AG09319 (cell line): ENCODE measurements at regions not wholly inside any gene's neighbourhood (a gene's known extent, or its start where the extent isn't known, plus 50 kb on each side); places are given as distances from the start of the nearest gene placed in this dataset.

Experiments
- DNase-seq: peaks from one replicate; pipeline ENCODE4 v3.0.0-alpha.2; 2010; ENCODE audit warnings: low read depth; ENCODE audit errors: extremely low read depth
- TF ChIP-seq, protein P1 (sequence below): IDR thresholded peaks from 2 replicates; pipeline ENCODE4 v1.5.1; 2011; ENCODE audit warnings: low read depth, mild to moderate bottlenecking, inconsistent platforms, low read length, moderate library complexity

DNA sequence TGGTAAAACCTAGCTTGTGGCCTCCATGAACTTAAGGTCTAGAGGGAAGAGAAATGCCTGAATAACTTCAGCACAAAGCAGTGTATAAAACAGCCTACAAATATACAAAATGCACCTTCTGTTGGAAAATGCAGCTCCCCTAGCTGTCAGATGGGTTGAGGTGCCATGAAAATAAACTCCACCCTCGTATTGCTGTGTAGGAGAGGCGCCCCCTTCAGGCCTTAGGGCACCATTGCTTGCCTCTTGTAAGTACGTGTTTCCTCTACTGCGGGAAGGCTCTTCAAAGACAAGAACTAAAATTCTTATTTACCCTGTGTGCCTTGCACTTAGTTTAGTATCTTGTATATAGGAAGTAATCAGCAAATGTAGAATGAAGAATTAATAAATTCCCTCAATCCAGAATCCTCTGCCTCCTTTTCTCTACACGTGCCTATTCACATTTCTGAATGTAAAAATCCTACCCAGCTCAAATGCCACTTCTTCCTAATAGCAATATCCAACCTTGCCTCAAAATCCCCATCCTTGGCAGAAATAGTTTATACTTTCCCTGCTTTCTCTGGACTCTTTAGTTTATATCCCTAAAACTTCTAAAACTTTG lies 393.7 kb upstream of the PDE4D start:
- TF ChIP-seq, protein P1, sequence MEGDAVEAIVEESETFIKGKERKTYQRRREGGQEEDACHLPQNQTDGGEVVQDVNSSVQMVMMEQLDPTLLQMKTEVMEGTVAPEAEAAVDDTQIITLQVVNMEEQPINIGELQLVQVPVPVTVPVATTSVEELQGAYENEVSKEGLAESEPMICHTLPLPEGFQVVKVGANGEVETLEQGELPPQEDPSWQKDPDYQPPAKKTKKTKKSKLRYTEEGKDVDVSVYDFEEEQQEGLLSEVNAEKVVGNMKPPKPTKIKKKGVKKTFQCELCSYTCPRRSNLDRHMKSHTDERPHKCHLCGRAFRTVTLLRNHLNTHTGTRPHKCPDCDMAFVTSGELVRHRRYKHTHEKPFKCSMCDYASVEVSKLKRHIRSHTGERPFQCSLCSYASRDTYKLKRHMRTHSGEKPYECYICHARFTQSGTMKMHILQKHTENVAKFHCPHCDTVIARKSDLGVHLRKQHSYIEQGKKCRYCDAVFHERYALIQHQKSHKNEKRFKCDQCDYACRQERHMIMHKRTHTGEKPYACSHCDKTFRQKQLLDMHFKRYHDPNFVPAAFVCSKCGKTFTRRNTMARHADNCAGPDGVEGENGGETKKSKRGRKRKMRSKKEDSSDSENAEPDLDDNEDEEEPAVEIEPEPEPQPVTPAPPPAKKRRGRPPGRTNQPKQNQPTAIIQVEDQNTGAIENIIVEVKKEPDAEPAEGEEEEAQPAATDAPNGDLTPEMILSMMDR: peak; percentile 43
- DNase-seq: peak; percentile 5

DNA sequence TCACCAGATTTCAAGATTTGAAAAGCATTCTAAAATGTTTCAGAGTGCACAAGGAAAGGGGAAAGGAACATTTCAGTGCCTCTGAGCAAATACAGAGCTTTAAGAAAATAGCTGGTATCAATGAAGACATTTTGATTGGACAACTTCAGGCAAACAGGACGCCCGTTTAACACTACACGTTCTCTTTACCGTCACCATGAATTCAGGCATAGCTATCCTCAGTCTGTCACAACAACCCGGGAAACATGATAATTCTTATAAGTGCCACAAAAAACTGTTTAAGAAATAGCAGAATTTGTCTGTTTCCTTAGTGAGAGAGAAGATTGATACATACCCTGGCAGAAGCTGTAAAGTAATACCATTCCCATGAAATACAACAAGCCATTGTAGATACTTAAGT lies 392.4 kb upstream of the PDE4D start:
- TF ChIP-seq, protein P1: no peak
- no peak for DNase-seq

DNA sequence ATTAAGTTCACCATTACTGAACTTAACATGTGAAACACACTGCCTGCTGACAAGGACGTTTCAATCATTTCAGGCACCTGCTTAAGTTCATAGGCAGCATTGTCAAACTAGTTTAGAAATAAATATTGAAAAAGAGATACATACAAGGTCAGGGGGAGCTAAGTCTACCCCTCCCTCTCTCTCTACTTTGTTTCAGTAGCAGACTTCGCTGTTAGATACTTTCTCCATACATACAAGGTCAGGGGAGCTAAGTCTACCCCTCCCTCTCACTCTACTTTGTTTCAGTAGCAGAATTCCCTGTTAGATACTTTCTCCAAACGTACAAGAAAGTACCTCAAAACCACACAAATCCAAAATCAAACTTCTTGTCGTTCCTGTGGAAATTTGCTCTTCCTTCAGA lies 387.4 kb upstream of the PDE4D start:
- DNase-seq: no peak
- TF ChIP-seq, protein P1: no peak

DNA sequence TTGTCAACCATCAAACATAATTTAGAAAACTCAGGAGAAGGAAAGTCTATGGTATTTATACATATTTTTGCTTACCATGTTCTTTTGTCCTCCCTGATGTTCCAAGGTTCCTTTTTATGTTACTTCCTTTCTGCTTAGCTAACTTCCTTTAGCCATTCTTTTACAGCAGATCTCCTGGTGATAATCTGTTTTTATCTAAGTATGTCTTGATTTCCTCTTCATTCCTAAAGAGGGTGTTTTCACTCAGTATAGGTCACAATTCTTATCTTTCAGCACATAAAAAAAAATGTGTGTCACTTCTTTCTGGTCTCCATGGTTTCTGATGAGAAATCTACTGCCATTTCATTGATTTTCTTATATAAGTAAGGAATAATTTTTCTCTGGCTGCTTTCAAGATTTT lies 384.4 kb upstream of the PDE4D start:
- TF ChIP-seq, protein P1: no peak
- no peak for DNase-seq

DNA sequence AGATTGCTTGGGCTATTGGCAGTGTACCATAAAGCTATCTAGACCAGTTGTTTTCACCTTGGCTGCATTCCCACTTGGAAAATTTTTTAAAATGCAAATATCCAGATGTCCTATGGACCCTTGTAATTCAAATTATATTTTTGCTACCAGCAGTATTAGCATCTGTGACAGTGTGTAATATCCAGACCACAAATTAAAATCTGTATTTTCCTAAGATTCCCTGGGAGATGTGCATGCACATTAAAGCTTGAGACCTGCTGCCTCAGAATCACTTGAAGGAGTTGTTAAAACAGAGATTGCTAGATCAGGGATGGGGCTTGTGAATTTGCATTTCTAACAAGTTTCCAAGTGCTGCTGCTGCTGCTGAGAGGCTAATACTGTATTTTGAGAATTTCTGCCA lies 381.2 kb upstream of the PDE4D start:
- DNase-seq: no peak
- TF ChIP-seq, protein P1: no peak

DNA sequence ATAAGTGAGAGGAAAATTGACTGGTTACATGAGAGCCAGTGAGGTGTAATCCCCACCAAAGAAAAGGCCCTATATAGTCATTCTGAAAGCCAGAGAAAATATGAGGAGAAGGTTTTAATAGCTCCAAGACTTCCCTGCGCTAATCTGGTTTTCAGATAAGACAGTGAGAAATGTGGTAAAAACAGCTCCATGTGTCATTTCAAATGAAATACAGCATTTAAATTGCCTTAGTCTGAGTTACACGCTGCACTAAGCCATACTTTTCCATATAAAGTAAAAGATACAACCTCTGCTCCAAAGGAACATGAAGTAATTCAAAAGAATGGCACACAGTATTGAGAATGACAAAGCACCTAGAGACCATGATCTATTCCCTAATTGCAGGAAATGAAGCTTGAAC lies 378.0 kb upstream of the PDE4D start:
- TF ChIP-seq, protein P1: no peak
- DNase-seq: no peak

DNA sequence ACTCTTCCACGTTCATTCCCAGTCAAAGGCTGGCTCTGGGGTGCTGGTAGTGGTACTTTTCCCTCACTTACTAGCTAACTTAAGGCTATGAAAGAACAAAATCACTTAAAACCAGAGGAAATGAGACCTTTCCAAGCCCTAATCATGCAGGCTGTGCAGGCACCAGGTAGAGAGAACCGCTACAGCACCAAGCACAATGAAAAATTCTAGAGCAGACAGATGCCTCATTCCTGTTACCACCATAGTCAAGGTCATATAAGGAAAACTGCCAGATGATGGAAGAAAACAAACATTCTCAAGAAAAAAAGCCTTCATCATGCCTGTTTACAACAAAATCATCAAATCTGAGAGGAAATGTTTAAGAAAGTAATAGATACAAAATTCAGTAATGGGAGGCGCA lies 374.4 kb upstream of the PDE4D start:
- DNase-seq: no peak
- TF ChIP-seq, protein P1: no peak
